Activated T-helper 1 cell treated with Interleukin-2 at 50 U/mL for 16 hours (primary cell): ENCODE measurements at regions not wholly inside any gene's neighbourhood (a gene's known extent, or its start where the extent isn't known, plus 50 kb on each side); places are given as distances from the start of the nearest gene placed in this dataset.
"Not testable (repeated sequence)": the region's sequence is repeated elsewhere in the genome, so short reads cannot be mapped to it uniquely, and the experiment has no call there.

ENCODE experiments used
- DNase-seq: peaks from one replicate; pipeline ENCODE4 v3.0.0-alpha.2; 2020; ENCODE audit warnings: low read depth

GRCh38 chr11:95434489-95435057, 203.6 kb upstream of the SESN3 start:
- DNase-seq, result no peak

- DNase-seq, result no peak
Measured at GRCh38 chr11:95434009-95434408, 203.0 kb upstream of the SESN3 start.

- DNase-seq, result no peak
Measured at GRCh38 chr11:95432714-95433503, 201.9 kb upstream of the SESN3 start.

- no peak for DNase-seq
Measured at GRCh38 chr11:95429376-95429907, 198.4 kb upstream of the SESN3 start.

DNA sequence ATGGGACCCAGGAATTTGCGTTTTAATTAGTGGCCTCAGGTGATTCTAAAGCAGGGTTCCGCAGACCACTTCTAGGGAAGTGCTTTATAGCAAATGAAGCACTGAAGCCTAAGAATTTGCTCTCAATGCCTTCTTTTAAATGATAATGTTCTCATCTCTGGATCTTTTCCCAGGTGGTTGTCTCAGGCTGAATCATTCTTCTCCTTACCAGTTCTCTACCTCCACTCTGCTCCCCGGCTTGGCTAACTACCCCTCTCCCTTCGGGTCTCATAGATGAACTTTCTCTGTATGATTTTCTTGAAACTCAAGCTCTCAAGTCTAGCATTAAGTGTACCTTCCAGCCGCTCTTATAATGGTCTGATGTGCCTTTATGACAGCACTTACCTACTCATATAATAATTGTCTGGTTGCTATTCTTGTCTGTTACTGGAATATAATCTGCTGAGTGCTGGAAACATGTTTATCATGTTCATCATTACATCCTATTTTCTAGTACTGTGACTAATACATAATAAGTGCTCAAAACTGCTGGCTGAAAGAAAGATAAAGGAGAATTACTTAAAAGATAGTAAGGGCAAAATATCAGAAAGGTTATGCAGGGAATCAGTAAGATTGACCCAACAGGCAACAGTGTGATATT, 195.9 kb upstream of the SESN3 start:
- no peak for DNase-seq

GRCh38 chr11:95419915-95420314, 188.9 kb upstream of the SESN3 start:
- DNase-seq, result no peak

GRCh38 chr11:95418916-95419315, 187.9 kb upstream of the SESN3 start:
- DNase-seq, result no peak

- DNase-seq, result no peak
Measured at GRCh38 chr11:95417832-95418231, 186.8 kb upstream of the SESN3 start.

GRCh38 chr11:95415837-95416304, 184.9 kb upstream of the SESN3 start:
- no peak for DNase-seq

DNA sequence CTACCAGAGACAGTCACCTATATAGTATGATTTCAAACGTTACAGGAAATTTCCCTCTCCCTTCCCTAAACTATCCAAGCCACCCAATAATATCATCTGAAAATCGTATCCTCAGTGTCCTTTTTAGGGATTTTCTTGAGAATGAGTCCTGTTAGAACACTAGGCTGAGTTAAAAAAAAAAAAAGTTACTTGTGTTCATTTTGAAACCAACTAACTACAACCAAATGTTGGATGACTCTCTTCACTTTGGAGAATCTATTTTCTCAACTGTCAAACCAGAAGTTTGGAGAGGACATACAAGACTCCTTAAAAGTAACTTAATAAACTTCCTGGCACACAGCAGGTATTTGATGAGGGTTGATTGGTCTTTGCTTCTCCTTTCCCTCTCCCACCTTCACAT, 183.2 kb upstream of the SESN3 start:
- DNase-seq, result no peak

DNA sequence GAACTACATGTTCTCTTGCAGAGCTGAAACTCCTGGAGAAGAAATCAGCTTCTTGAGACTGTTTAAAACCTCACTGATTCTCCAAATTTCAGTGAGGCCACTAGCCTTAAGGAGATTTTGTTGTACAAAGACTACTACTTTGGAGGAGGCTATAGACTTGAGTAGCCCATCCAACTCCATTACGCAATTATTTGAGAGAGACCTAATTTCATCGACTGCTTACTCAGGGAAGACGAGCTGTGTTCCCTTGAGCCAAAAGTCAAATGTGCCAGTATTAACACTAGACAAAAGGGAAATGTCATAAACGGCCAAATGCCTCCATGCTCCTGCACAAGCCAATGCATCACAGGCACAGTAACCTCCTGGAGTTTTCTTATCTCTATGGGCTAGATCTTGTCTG, 182.8 kb upstream of the SESN3 start:
- DNase-seq, result no peak

- DNase-seq, result no peak
Measured at GRCh38 chr11:95413021-95413420, 182.0 kb upstream of the SESN3 start.

- no peak for DNase-seq
Measured at GRCh38 chr11:95412074-95412473, 181.1 kb upstream of the SESN3 start.

DNA sequence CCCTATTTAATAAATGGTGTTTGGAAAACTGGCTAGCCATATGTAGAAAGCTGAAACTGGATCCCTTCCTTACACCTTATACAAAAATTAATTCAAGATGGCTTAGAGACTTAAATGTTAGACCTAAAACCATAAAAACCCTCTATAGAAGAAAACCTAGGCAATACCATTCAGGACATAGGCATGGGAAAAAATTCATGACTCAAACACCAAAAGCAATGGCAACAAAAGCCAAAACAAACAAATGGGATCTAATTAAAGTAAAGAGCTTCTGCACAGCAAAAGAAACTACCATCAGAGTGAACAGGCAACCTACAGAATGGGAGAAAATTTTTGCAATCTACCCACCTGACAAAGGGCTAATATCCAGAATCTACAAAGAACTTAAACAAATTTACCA, 179.7 kb upstream of the SESN3 start:
- not testable (repeated sequence) for DNase-seq

DNA sequence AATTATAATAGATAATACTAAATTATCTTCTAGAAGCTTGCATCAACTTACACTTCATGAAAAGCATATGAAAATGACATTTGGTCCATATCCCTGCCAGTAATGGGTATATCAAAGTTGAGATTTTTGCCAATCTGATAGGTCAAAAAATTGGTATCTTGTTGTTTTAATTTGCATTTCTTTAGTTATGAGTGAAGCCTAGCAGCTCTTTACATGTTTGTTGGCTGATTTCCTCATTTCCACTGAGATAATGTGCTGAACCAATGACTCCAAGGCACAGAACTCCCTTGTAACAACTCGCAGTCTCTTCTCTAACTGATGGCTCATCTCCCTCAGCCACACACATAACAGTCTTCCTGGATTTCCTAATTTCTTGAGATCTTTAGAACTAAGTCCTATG, 175.3 kb upstream of the SESN3 start:
- DNase-seq, result no peak

GRCh38 chr11:95404370-95404769, 173.4 kb upstream of the SESN3 start:
- no peak for DNase-seq

DNA sequence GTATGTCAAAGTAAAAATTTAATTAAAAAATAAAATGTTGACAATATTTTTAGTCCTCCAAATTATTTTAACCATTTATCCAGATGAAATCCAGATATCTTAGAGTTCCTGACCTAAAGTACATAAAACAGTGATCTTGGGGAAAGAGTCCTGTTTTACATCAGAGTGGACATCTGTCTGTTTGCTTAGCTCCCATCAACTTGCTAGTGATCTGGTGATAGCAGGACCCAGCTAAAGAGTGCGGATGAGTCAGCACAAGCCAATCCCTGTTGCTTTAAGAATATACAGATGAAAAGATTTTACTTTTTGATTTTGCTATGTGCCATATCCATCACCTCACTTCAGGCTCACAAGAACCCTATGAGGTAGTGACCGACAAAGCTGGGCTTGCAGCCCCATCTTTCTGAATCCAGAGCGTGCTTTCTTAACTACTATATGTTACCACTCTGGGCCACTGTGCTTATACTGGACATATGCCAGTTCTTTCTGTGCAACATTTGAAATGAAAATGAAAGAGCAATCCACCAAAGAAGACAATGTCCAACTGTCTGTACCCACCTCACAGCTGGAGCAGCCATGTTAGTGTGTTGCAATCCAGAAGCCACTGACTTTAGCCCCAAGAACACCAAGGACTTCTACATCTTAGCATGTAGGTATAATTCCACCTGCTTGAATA, 167.6 kb upstream of the SESN3 start:
- DNase-seq, result no peak

DNA sequence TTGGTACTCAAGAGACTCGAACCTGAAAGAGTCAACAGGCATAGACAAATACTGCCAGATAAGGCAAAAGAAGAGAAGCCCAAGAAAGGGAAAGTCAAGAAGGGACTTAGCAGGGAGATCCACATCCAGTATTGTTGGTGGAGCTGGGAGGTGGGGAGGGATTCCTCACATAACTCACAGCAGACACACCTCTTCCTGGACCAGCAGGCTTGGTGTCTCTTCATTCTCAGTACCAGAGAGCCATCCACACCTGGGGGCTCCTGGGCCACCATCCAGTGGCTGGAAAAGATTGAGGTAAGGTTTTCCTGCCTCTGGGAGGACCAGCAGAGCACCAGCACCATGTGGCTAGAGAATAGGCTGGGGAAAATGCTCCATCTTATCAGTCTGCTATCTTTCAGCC, 161.6 kb upstream of the SESN3 start:
- DNase-seq, result no peak

GRCh38 chr11:95389427-95389826, 158.4 kb upstream of the SESN3 start:
- DNase-seq, result no peak

DNA sequence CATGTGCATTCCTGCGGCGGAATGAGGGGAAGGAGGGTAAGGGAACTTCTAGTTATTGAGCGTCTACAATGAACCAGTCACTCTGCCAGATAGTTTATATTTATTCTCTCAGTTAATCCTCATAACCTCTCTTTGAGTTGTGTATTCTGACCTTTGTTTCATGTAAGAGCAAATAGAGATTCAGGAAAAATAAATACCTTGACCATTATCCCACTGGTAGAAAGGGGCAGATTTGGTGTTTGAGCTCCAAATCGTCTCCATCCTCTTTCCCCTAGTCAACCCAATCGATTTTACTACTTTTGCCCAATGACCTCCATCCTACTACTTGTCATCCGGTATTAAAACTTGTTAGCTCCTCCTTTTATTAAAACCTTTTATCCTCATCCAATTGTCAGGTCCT, 157.1 kb upstream of the SESN3 start:
- no peak for DNase-seq

DNA sequence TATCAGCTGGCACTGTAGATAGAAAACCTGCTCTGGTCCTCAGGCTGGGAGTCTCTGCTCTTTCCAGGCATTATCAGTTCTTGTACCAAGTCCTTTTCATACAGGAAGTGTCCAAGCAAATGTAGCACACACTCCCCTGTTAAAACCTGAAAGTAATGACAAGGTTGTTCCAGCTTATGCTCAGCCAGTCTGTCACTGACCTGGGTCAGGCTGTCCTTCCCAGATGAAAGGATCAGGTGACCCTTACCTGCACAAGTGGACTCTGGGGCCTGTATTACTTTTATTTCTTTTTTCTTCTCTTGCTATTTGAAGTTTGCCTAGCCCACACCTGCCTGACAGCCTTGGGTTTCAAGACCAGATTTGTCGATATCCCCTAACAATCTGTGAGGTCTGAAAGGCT, 156.3 kb upstream of the SESN3 start:
- no peak for DNase-seq

- DNase-seq, result no peak
Measured at GRCh38 chr11:95385577-95385976, 154.6 kb upstream of the SESN3 start.

GRCh38 chr11:95379479-95379878, 148.5 kb upstream of the SESN3 start:
- DNase-seq, result no peak
